Epithelial cell of esophagus (primary cell): ENCODE measurements at regions not wholly inside any gene's neighbourhood (a gene's known extent, or its start where the extent isn't known, plus 50 kb on each side); places are given as distances from the start of the nearest gene placed in this dataset.
A peak's percentile ranks its signal among the peaks of the same experiment; 100 is the strongest.
"Not testable (repeated sequence)": the region's sequence is repeated elsewhere in the genome, so short reads cannot be mapped to it uniquely, and the experiment has no call there.

ENCODE experiments used
- DNase-seq: peaks from one replicate; pipeline ENCODE4 v3.0.0; 2010; ENCODE audit warnings: low read depth
- H3K4me3 ChIP-seq: 2 replicates; pipeline ENCODE4 v1.5.1; 2011; ENCODE audit warnings: mild to moderate bottlenecking, low read length, control low read depth
- CTCF ChIP-seq: IDR thresholded peaks from 2 replicates; pipeline ENCODE4 v1.5.1; 2011; ENCODE audit warnings: low read depth, mild to moderate bottlenecking, low read length, control low read depth, inconsistent platforms; ENCODE audit not compliant: insufficient read depth; ENCODE audit errors: missing control alignments

- no peak overlapping the region for H3K4me3 ChIP-seq
- no peak for TF ChIP-seq CTCF
- peak; percentile 60 for DNase-seq
Measured at GRCh38 chr5:97986069-97986468, 787.4 kb upstream of the RGMB start.

- DNase-seq, result no peak
- TF ChIP-seq CTCF, result no peak
Measured at GRCh38 chr5:97991236-97991635, 782.2 kb upstream of the RGMB start.

GRCh38 chr5:97998941-97999340 is 774.5 kb upstream of the RGMB start:
- no peak overlapping the region for H3K4me3 ChIP-seq
- DNase-seq, result no peak
- no peak for TF ChIP-seq CTCF

More at GRCh38 chr5:97991236-97991635, 782.2 kb upstream of the RGMB start:
- H3K4me3 ChIP-seq, result no peak overlapping the region

- H3K4me3 ChIP-seq, result no peak overlapping the region
- no peak for DNase-seq
- no peak for TF ChIP-seq CTCF
Measured at GRCh38 chr5:98004463-98004862, 769.0 kb upstream of the RGMB start.

GRCh38 chr5:98016771-98017170 is 756.7 kb upstream of the RGMB start:
- no peak for DNase-seq
- TF ChIP-seq CTCF, result no peak
- no peak overlapping the region for H3K4me3 ChIP-seq

- not testable (repeated sequence) for H3K4me3 ChIP-seq, DNase-seq
- TF ChIP-seq CTCF, result peak; percentile 10
Measured at GRCh38 chr5:98030273-98030672, 743.2 kb upstream of the RGMB start.

- H3K4me3 ChIP-seq, result not testable (repeated sequence)
- DNase-seq, result peak; percentile 52
Measured at GRCh38 chr5:98031036-98031435, 742.4 kb upstream of the RGMB start.

- TF ChIP-seq CTCF, result no peak
- no peak for DNase-seq
- no peak overlapping the region for H3K4me3 ChIP-seq
Measured at GRCh38 chr5:98031496-98031895, 742.0 kb upstream of the RGMB start.
